Heart left ventricle (tissue), 16 donors: ENCODE measurements at regions not wholly inside any gene's neighbourhood (a gene's known extent, or its start where the extent isn't known, plus 50 kb on each side); places are given as distances from the start of the nearest gene placed in this dataset.

ENCODE experiments used
- ATAC-seq, 4 donors: fragments of 200-7000 bp; cut with Tn5 transposase; one replicate each; pipeline ENCODE4 v1.9.1; 2020 to 2022; ENCODE audit warnings: moderate library complexity in 4 of 4, mild to moderate bottlenecking in 3 of 4, moderate number of reproducible peaks in 1 of 4
- DNase-seq, 5 donors: peaks; one replicate each; pipeline ENCODE4 v3.0.0-alpha.2; 2020
- H3K27ac ChIP-seq, 12 donors: fragments of 200-600 bp; sonication (generic) in 4 of 12; one replicate each; pipeline versions ENCODE4 v1.5.0 to v1.8.0; 2016 to 2022; ENCODE audit warnings: mild to moderate bottlenecking in 2 of 12
- H3K27me3 ChIP-seq, 9 donors: fragments of 200-600 bp; sonication (generic) in 2 of 9; one replicate each; pipeline versions ENCODE4 v1.5.1 to v1.8.0; 2016 to 2022; ENCODE audit warnings: mild to moderate bottlenecking in 3 of 9
- H3K36me3 ChIP-seq, 9 donors: fragments of 200-600 bp; sonication (generic) in 2 of 9; one replicate each; pipeline versions ENCODE4 v1.5.0 to v1.8.0; 2018 to 2022; ENCODE audit warnings: mild to moderate bottlenecking in 2 of 9
- H3K4me1 ChIP-seq, 12 donors: fragments of 200-600 bp; sonication (generic) in 4 of 12; one replicate each; pipeline versions ENCODE4 v1.5.0 to v1.8.0; 2016 to 2022; ENCODE audit warnings: mild to moderate bottlenecking in 3 of 12
- H3K4me3 ChIP-seq, 12 donors: fragments of 200-600 bp; sonication (generic) in 4 of 12; one replicate each; pipeline versions ENCODE4 v1.5.0 to v1.8.0; 2017 to 2022; ENCODE audit warnings: mild to moderate bottlenecking in 9 of 12, moderate library complexity in 4 of 12
- H3K9me3 ChIP-seq, 12 donors: fragments of 200-600 bp; sonication (generic) in 4 of 12; one replicate each; pipeline versions ENCODE4 v1.5.0 to v1.8.0; 2016 to 2022; ENCODE audit warnings: mild to moderate bottlenecking in 1 of 12
- POLR2A ChIP-seq, 2 donors: fragments of 450-650 bp; IDR thresholded peaks; one replicate each; pipeline ENCODE4 v1.6.1; 2017; ENCODE audit warnings: antibody characterized with exemption in 2 of 2, mild to moderate bottlenecking in 2 of 2, moderate library complexity in 2 of 2
- WGBS, 4 donors: extraction: QIAGEN DNeasy Blood & Tissue Kit in 2 of 4; methylation state at CpG; one replicate each; pipeline versions ENCODE4 v1.1.5 to v1.1.7; 2013 to 2018; 5-methylcytosine and 5-hydroxymethylcytosine counted together
- intact Hi-C, 10 donors: fragments of 100-400 bp; cut with DNase I; formaldehyde crosslinking; loops; one replicate each; pipeline versions ENCODE4 v1.11.1 to v1.14.2; 2022
- TF ChIP-seq, protein P1 (sequence below), 12 donors: fragments of 200-600 bp; sonication (generic) in 4 of 12; IDR thresholded peaks; one replicate each; pipeline versions ENCODE4 v1.5.0 to v1.8.0; 2018 to 2022; ENCODE audit warnings: antibody characterized with exemption in 12 of 12, mild to moderate bottlenecking in 5 of 12
- donor health status: ischemic (EF 13 %, LVEDD 7.1; RV severe dilation, severe dysfunction).
- donor health status: healthy with polysubstance abuse.
- donor health status: DM: no; HTN: yes; CAD: no.
- donor health status: DM: no; HTN: no; CAD: no.
- donor health status: ischemic (EF 25% LVEDD 6.9; RV normal size, moderate dysfunction).
- donor health status: ischemic (EF 25% LVEDD 5.7; RV mildly dilated, moderate dysfunction).
- donor health status: healthy.
- donor health status: DM: yes; HTN: yes; CAD: no.
- donor health status: ischemic (EF 35%, LVEDD 5.7; RV mildly dilated, moderate dysfunction).
- donor health status: nonischemic (EF 11% LVEDD 7.7; RV severe dilation, severe dysfunction).
- donor health status: DM: yes; HTN: yes; CAD: no.
- donor health status: PGD.
- donor health status: ischemic (EF 29% LVEDD 5.4; RV normal size, mild dysfunction).
- donor health status: nonischemic (EF 23%, LVEDD 6.1; RV moderate dilation, normal function).

DNA sequence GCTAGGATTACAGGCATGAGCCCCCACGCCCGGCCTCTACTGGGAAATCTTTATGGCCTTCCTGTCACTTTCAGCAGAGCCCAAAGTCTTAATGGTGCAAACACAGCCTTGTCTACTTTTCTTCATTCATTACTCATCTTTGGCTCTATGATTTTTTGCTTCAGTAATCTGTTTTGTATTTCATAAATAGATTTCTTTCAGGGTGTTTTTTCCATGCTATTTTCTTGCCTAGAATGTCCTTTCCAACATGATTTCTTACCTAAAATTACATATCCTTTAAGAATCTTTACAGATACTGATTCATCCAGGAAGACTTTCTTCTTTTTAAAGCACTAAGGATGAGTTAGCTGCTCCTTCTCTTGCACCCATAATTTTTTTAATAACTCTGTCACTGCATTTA is 213.0 kb downstream of the TAF11L14 start:
- intact Hi-C loops = no loop called here
- H3K36me3 ChIP-seq = no peaks in the 10 kb centered on the region
- TF ChIP-seq, protein P1, sequence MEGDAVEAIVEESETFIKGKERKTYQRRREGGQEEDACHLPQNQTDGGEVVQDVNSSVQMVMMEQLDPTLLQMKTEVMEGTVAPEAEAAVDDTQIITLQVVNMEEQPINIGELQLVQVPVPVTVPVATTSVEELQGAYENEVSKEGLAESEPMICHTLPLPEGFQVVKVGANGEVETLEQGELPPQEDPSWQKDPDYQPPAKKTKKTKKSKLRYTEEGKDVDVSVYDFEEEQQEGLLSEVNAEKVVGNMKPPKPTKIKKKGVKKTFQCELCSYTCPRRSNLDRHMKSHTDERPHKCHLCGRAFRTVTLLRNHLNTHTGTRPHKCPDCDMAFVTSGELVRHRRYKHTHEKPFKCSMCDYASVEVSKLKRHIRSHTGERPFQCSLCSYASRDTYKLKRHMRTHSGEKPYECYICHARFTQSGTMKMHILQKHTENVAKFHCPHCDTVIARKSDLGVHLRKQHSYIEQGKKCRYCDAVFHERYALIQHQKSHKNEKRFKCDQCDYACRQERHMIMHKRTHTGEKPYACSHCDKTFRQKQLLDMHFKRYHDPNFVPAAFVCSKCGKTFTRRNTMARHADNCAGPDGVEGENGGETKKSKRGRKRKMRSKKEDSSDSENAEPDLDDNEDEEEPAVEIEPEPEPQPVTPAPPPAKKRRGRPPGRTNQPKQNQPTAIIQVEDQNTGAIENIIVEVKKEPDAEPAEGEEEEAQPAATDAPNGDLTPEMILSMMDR (IDR thresholded peaks at IDR 0.05) = no peak
- TF ChIP-seq POLR2A (IDR thresholded peaks at IDR 0.05) = no peak
- H3K9me3 ChIP-seq = peaks cover 0 to 4% (median 0%) of the 10 kb centered on the region in 12 donors
- WGBS, 4 donors = 73 to 81% (median 79%) methylated on average over 2 of the region's 2 CpGs
- no peak overlapping the region for H3K4me3 ChIP-seq
- no peak overlapping the region for H3K27ac ChIP-seq
- H3K27me3 ChIP-seq = no peaks in the 10 kb centered on the region
- no peak for ATAC-seq
- H3K4me1 ChIP-seq = no peaks in the 10 kb centered on the region
- no peak for DNase-seq

DNA sequence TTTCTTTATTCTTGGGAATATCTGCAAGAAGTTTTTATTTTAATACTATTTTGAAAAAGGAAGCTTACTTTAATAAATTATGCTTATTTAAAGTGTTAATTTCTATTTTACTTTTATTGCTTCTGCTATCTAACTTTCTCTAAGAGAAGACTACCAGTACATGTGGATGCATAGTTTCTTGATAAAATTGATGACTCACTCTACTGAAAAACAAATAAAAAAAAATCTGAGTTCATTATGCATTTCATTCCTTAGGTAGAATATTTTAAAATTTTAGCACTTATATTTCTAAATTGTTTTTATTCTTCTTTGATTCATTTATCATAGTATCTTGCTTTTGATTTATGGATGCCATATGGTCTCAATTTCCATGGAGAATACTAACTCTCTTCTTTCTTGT is 217.9 kb downstream of the TAF11L14 start:
- Histone ChIP-seq H3K27ac (no peak overlapping the region), H3K27me3 (no peaks in the 10 kb centered on the region), H3K4me3 (no peak overlapping the region), H3K4me1 (no peaks in the 10 kb centered on the region), H3K9me3 (no peaks in the 10 kb centered on the region), H3K36me3 (no peaks in the 10 kb centered on the region)
- DNase-seq (no peak), ATAC-seq (no peak)
- TF ChIP-seq POLR2A (IDR thresholded peaks at IDR 0.05) = no peak
- TF ChIP-seq, protein P1 (IDR thresholded peaks at IDR 0.05) = no peak
- intact Hi-C loops = no loop called here

DNA sequence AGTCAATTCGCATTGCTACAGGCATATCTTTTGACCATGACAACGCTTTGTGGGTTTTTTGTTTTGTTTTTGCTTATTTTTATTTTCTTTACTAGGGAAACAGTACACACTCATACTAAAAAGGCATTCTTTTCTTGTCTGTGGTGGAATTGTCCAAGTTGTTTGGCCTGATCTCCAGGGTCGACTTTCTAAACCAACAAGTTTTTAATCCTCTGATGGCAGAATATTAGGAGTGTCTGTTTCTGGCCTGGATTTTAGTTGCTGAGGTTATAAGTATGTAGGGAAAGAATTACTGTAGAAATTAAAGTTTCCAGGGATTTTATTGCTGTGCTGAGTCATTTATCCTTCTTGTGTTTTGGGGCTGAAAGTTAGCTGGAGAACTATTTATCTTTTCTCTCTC is 218.5 kb downstream of the TAF11L14 start:
- no peak for ATAC-seq
- TF ChIP-seq, protein P1 (IDR thresholded peaks at IDR 0.05) = no peak
- Histone ChIP-seq H3K36me3 (no peaks in the 10 kb centered on the region), H3K4me1 (no peaks in the 10 kb centered on the region), H3K27me3 (no peaks in the 10 kb centered on the region), H3K27ac (no peak overlapping the region), H3K4me3 (no peak overlapping the region), H3K9me3 (no peaks in the 10 kb centered on the region)
- intact Hi-C loops = no loop called here
- WGBS, 4 donors = 58 to 65% (median 63%) methylated on average over 3 of the region's 3 CpGs
- DNase-seq = no peak

DNA sequence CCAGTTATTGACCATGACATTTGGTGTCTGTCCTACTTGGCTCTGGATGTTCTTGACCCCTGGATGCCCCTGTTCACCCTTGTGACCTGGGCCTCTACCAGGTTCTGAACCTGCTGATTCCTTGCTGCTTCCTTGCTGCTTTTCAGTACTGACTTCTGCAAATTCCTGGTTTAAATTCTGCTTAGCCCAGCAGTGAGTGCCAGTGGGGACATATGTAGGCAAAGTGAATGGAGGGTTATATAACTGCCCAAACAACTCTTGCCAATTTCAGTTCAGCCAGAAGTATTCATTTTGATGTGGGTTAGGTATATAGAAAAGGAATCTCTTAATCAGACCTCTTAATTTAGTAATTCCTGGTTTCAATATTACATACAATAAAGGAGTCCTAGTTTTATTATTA is 220.6 kb downstream of the TAF11L14 start:
- Histone ChIP-seq H3K4me3 (no peak overlapping the region), H3K9me3 (no peaks in the 10 kb centered on the region), H3K36me3 (no peaks in the 10 kb centered on the region), H3K27ac (no peak overlapping the region), H3K4me1 (no peaks in the 10 kb centered on the region), H3K27me3 (no peaks in the 10 kb centered on the region)
- no peak for DNase-seq
- no peak for ATAC-seq
- TF ChIP-seq POLR2A (IDR thresholded peaks at IDR 0.05) = no peak
- TF ChIP-seq, protein P1 (IDR thresholded peaks at IDR 0.05) = no peak
- intact Hi-C loops = no loop called here
